Tibial nerve (tissue), 4 donors: ENCODE measurements at regions not wholly inside any gene's neighbourhood (a gene's known extent, or its start where the extent isn't known, plus 50 kb on each side); places are given as distances from the start of the nearest gene placed in this dataset.

Experiments used
- CTCF ChIP-seq, 5 experiments: fragments of 200-600 bp in 3 of 5; fragments of 450-650 bp in 2 of 5; sonication (generic) in 3 of 5; IDR thresholded peaks; one replicate each; pipeline ENCODE4 v1.5.1; 2016 to 2019; ENCODE audit warnings: antibody characterized with exemption in 5 of 5, mild to moderate bottlenecking in 3 of 5, moderate library complexity in 2 of 5
- EP300 ChIP-seq, 2 donors: sonication (generic); formaldehyde crosslinking; IDR thresholded peaks; one replicate each; pipeline ENCODE4 v1.6.1; 2017; ENCODE audit warnings: antibody characterized with exemption in 2 of 2, mild to moderate bottlenecking in 1 of 2
- POLR2A ChIP-seq, 2 donors: fragments of 450-650 bp; IDR thresholded peaks; one replicate each; pipeline ENCODE4 v1.6.1; 2017; ENCODE audit warnings: antibody characterized with exemption in 2 of 2, mild to moderate bottlenecking in 2 of 2, moderate library complexity in 2 of 2

- TF ChIP-seq CTCF (IDR thresholded peaks at IDR 0.05) (no peak), POLR2A (IDR thresholded peaks at IDR 0.05) (no peak), EP300 (IDR thresholded peaks at IDR 0.05) (no peak)
Measured at GRCh38 chr2:240191001-240191400, 50.5 kb upstream of the OTOS start.
